DOHH2 (cell line): ENCODE measurements at regions not wholly inside any gene's neighbourhood (a gene's known extent, or its start where the extent isn't known, plus 50 kb on each side); places are given as distances from the start of the nearest gene placed in this dataset.

Experiments used
- H3F3A ChIP-seq: fragments of 200-600 bp; sonication (generic), shearing (Covaris generic); 2 replicates; pipeline ENCODE4 v1.6.0; 2016; ENCODE audit warnings: antibody characterized with exemption, mild to moderate bottlenecking; ENCODE audit not compliant: control insufficient read depth, insufficient read depth
- H3K27ac ChIP-seq: fragments of 200-600 bp; sonication (generic); 2 replicates; pipeline ENCODE4 v1.5.1; 2014; ENCODE audit warnings: low read depth, mild to moderate bottlenecking, low read length, moderate library complexity
- H3K27me3 ChIP-seq: fragments of 200-600 bp; sonication (generic); 2 replicates; pipeline ENCODE4 v1.6.1; 2014; ENCODE audit warnings: mild to moderate bottlenecking, low read length, mixed read lengths; ENCODE audit not compliant: control insufficient read depth
- H3K36me3 ChIP-seq: fragments of 200-600 bp; sonication (generic); 2 replicates; pipeline ENCODE4 v1.6.1; 2014; ENCODE audit warnings: mild to moderate bottlenecking, low read length, moderate library complexity, mixed read lengths; ENCODE audit not compliant: control insufficient read depth
- H3K4me1 ChIP-seq: fragments of 200-600 bp; sonication (generic); 2 replicates; pipeline ENCODE4 v1.6.1; 2014; ENCODE audit warnings: mild to moderate bottlenecking, low read length, mixed read lengths; ENCODE audit not compliant: control insufficient read depth
- H3K4me2 ChIP-seq: fragments of 200-600 bp; sonication (generic); 2 replicates; pipeline ENCODE4 v1.6.0; 2014; ENCODE audit warnings: mild to moderate bottlenecking, low read length, moderate library complexity
- H3K4me3 ChIP-seq: fragments of 200-600 bp; sonication (generic); 2 replicates; pipeline ENCODE4 v1.5.1; 2014; ENCODE audit warnings: mild to moderate bottlenecking, low read length, mixed read lengths
- H3K79me2 ChIP-seq: fragments of 200-600 bp; sonication (generic); 2 replicates; pipeline ENCODE4 v1.6.1; 2014; ENCODE audit warnings: mild to moderate bottlenecking, low read length, mixed read lengths; ENCODE audit not compliant: control insufficient read depth
- H3K9me2 ChIP-seq: fragments of 200-600 bp; sonication (generic); replicated peaks from 2 replicates; pipeline ENCODE4 v1.6.1; 2014; ENCODE audit warnings: mild to moderate bottlenecking, low read length, mixed read lengths; ENCODE audit not compliant: control insufficient read depth
- H3K9me3 ChIP-seq: fragments of 200-600 bp; sonication (generic); 2 replicates; pipeline ENCODE4 v1.6.1; 2014; ENCODE audit warnings: antibody characterized with exemption, low read length, mixed read lengths; ENCODE audit not compliant: control insufficient read depth, insufficient read depth
- H4K20me1 ChIP-seq: fragments of 200-600 bp; sonication (generic); 2 replicates; pipeline ENCODE4 v1.6.0; 2014; ENCODE audit warnings: low read depth, mild to moderate bottlenecking, antibody characterized with exemption, low read length, moderate library complexity; ENCODE audit not compliant: control insufficient read depth, insufficient read depth
- CTCF ChIP-seq: fragments of 200-600 bp; sonication (generic); IDR thresholded peaks from one replicate; pipeline ENCODE4 v1.5.1; 2014; ENCODE audit warnings: antibody characterized with exemption, mild to moderate bottlenecking, low read depth, low read length; ENCODE audit not compliant: poor library complexity, severe bottlenecking
- EZH2phosphoT487 ChIP-seq: fragments of 200-600 bp; sonication (generic); IDR thresholded peaks from 2 replicates; pipeline ENCODE4 v1.6.1; 2017; ENCODE audit warnings: borderline replicate concordance, mild to moderate bottlenecking, antibody characterized with exemption, low read length, moderate library complexity, mixed read lengths

DNA sequence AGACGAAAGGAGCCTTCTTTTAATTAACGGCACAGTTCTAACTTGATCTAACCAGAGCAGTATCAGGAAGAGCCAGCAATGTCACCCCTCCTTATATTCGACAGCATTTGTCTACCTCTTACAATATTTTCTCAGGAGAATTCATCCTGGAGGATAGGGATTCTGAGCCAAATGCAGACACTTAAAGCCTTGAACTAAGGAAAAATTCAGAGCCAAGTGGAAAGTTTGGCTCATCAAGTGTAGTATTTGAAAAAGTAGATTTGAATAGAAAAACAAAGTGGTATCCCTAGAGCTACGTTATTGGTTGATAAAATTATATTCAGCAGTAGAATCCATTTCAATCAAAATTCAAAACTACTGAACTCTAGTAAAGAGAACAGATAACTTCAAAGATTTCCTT, 732.0 kb upstream of the ADGRL2 start:
- no peak overlapping the region for H3K4me3 ChIP-seq
- H3K9me2 ChIP-seq = no peaks in the 10 kb centered on the region
- no peaks in the 10 kb centered on the region for H3K9me3 ChIP-seq
- no peaks in the 10 kb centered on the region for H4K20me1 ChIP-seq
- no peaks in the 10 kb centered on the region for H3K79me2 ChIP-seq
- H3K4me2 ChIP-seq = no peak overlapping the region
- H3F3A ChIP-seq = no peaks in the 10 kb centered on the region
- no peaks in the 10 kb centered on the region for H3K4me1 ChIP-seq
- no peak overlapping the region for H3K27ac ChIP-seq
- TF ChIP-seq CTCF = no peak
- no peak for TF ChIP-seq EZH2phosphoT487
- H3K27me3 ChIP-seq = no peaks in the 10 kb centered on the region
- H3K36me3 ChIP-seq = no peaks in the 10 kb centered on the region

GRCh38 chr1:81053826-81054225, 746.9 kb upstream of the ADGRL2 start:
- TF ChIP-seq EZH2phosphoT487 (no peak), CTCF (no peak)
- Histone ChIP-seq H3K4me2 (no peak overlapping the region), H4K20me1 (no peaks in the 10 kb centered on the region), H3K4me1 (no peaks in the 10 kb centered on the region), H3K4me3 (no peak overlapping the region), H3K9me3 (no peaks in the 10 kb centered on the region), H3K27me3 (no peaks in the 10 kb centered on the region), H3K36me3 (no peaks in the 10 kb centered on the region), H3K79me2 (no peaks in the 10 kb centered on the region), H3F3A (no peaks in the 10 kb centered on the region), H3K27ac (no peak overlapping the region), H3K9me2 (no peaks in the 10 kb centered on the region)

- no peaks in the 10 kb centered on the region for H3K9me2 ChIP-seq
- H3K27ac ChIP-seq = no peak overlapping the region
- H3F3A ChIP-seq = no peaks in the 10 kb centered on the region
- no peaks in the 10 kb centered on the region for H3K79me2 ChIP-seq
- TF ChIP-seq CTCF = no peak
- TF ChIP-seq EZH2phosphoT487 = no peak
- H3K4me3 ChIP-seq = no peak overlapping the region
- no peaks in the 10 kb centered on the region for H3K27me3 ChIP-seq
- H3K36me3 ChIP-seq = no peaks in the 10 kb centered on the region
- H4K20me1 ChIP-seq = no peaks in the 10 kb centered on the region
- H3K4me1 ChIP-seq = no peaks in the 10 kb centered on the region
- no peaks in the 10 kb centered on the region for H3K9me3 ChIP-seq
- H3K4me2 ChIP-seq = no peak overlapping the region
These were observed 748.6 kb upstream of the ADGRL2 start for GRCh38 chr1:81052162-81052561.

- Histone ChIP-seq H4K20me1 (no peaks in the 10 kb centered on the region), H3K4me1 (no peaks in the 10 kb centered on the region), H3K9me3 (no peaks in the 10 kb centered on the region), H3K4me3 (no peak overlapping the region), H3K36me3 (no peaks in the 10 kb centered on the region), H3K79me2 (no peaks in the 10 kb centered on the region), H3K27ac (no peak overlapping the region), H3K9me2 (no peaks in the 10 kb centered on the region), H3F3A (no peaks in the 10 kb centered on the region), H3K4me2 (no peak overlapping the region), H3K27me3 (no peaks in the 10 kb centered on the region)
- TF ChIP-seq CTCF = no peak
- TF ChIP-seq EZH2phosphoT487 = no peak
These were observed 750.3 kb upstream of the ADGRL2 start for GRCh38 chr1:81050390-81050789.
